ENCODE measurements at regions not wholly inside any gene's neighbourhood (a gene's known extent, or its start where the extent isn't known, plus 50 kb on each side); places are given as distances from the start of the nearest gene placed in this dataset.

- TF ChIP-seq POLR2A (IDR thresholded peaks at IDR 0.05): no peak
- TF ChIP-seq, protein P1, sequence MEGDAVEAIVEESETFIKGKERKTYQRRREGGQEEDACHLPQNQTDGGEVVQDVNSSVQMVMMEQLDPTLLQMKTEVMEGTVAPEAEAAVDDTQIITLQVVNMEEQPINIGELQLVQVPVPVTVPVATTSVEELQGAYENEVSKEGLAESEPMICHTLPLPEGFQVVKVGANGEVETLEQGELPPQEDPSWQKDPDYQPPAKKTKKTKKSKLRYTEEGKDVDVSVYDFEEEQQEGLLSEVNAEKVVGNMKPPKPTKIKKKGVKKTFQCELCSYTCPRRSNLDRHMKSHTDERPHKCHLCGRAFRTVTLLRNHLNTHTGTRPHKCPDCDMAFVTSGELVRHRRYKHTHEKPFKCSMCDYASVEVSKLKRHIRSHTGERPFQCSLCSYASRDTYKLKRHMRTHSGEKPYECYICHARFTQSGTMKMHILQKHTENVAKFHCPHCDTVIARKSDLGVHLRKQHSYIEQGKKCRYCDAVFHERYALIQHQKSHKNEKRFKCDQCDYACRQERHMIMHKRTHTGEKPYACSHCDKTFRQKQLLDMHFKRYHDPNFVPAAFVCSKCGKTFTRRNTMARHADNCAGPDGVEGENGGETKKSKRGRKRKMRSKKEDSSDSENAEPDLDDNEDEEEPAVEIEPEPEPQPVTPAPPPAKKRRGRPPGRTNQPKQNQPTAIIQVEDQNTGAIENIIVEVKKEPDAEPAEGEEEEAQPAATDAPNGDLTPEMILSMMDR (IDR thresholded peaks at IDR 0.05): no peak
Observed at GRCh38 chr4:165761963-165762362, 111.1 kb upstream of the TLL1 start.

Measured in transverse colon (tissue), 3 donors.